ENCODE measurements at regions not wholly inside any gene's neighbourhood (a gene's known extent, or its start where the extent isn't known, plus 50 kb on each side); places are given as distances from the start of the nearest gene placed in this dataset.

GRCh38 chr10:5268743-5269142 lies 72.1 kb downstream of the AKR1C4 start:
- Mint-ChIP-seq H3K4me1 (ENCODE audit: low read depth, unreplicated experiment) (no peaks in the 10 kb centered on the region), H3K9me3 (ENCODE audit: unreplicated experiment) (no peaks in the 10 kb centered on the region), H3K27ac (ENCODE audit: unreplicated experiment) (no peak overlapping the region), H3K4me3 (ENCODE audit: unreplicated experiment) (no peak overlapping the region), H3K36me3 (ENCODE audit: unreplicated experiment) (peaks cover 4% of the 10 kb centered on the region), H3K27me3 (ENCODE audit: unreplicated experiment) (no peaks in the 10 kb centered on the region)
- TF ChIP-seq CTCF (IDR thresholded peaks at IDR 0.05; ENCODE audit: partially characterized antibody, unreplicated experiment), result no peak
- no peak for DNase-seq

GRCh38 chr10:5269791-5270190 lies 73.2 kb downstream of the AKR1C4 start:
- H3K9me3 Mint-ChIP-seq (ENCODE audit: unreplicated experiment), result no peaks in the 10 kb centered on the region
- TF ChIP-seq CTCF (IDR thresholded peaks at IDR 0.05; ENCODE audit: partially characterized antibody, unreplicated experiment), result no peak
- H3K4me3 Mint-ChIP-seq (ENCODE audit: unreplicated experiment), result no peak overlapping the region
- no peak overlapping the region for H3K27ac Mint-ChIP-seq (ENCODE audit: unreplicated experiment)
- no peaks in the 10 kb centered on the region for H3K4me1 Mint-ChIP-seq (ENCODE audit: low read depth, unreplicated experiment)
- no peak for DNase-seq
- peaks cover 4% of the 10 kb centered on the region for H3K36me3 Mint-ChIP-seq (ENCODE audit: unreplicated experiment)
- no peaks in the 10 kb centered on the region for H3K27me3 Mint-ChIP-seq (ENCODE audit: unreplicated experiment)

- no peaks in the 10 kb centered on the region for H3K4me1 Mint-ChIP-seq (ENCODE audit: low read depth, unreplicated experiment)
- no peak overlapping the region for H3K27ac Mint-ChIP-seq (ENCODE audit: unreplicated experiment)
- H3K4me3 Mint-ChIP-seq (ENCODE audit: unreplicated experiment), result no peak overlapping the region
- TF ChIP-seq CTCF (IDR thresholded peaks at IDR 0.05; ENCODE audit: partially characterized antibody, unreplicated experiment), result no peak
- DNase-seq, result no peak
- no peaks in the 10 kb centered on the region for H3K36me3 Mint-ChIP-seq (ENCODE audit: unreplicated experiment)
- H3K9me3 Mint-ChIP-seq (ENCODE audit: unreplicated experiment), result no peaks in the 10 kb centered on the region
- no peaks in the 10 kb centered on the region for H3K27me3 Mint-ChIP-seq (ENCODE audit: unreplicated experiment)
Observed at GRCh38 chr10:5271526-5271925, 74.9 kb downstream of the AKR1C4 start.

GRCh38 chr10:5272065-5272803 lies 75.6 kb downstream of the AKR1C4 start:
- no peak overlapping the region for H3K4me3 Mint-ChIP-seq (ENCODE audit: unreplicated experiment)
- H3K36me3 Mint-ChIP-seq (ENCODE audit: unreplicated experiment), result no peaks in the 10 kb centered on the region
- no peaks in the 10 kb centered on the region for H3K27me3 Mint-ChIP-seq (ENCODE audit: unreplicated experiment)
- H3K4me1 Mint-ChIP-seq (ENCODE audit: low read depth, unreplicated experiment), result no peaks in the 10 kb centered on the region
- H3K27ac Mint-ChIP-seq (ENCODE audit: unreplicated experiment), result no peak overlapping the region
- H3K9me3 Mint-ChIP-seq (ENCODE audit: unreplicated experiment), result no peaks in the 10 kb centered on the region
- TF ChIP-seq CTCF (IDR thresholded peaks at IDR 0.05; ENCODE audit: partially characterized antibody, unreplicated experiment), result no peak
- no peak for DNase-seq

GRCh38 chr10:5274795-5275194 lies 78.2 kb downstream of the AKR1C4 start:
- Mint-ChIP-seq H3K4me1 (ENCODE audit: low read depth, unreplicated experiment) (no peaks in the 10 kb centered on the region), H3K27ac (ENCODE audit: unreplicated experiment) (no peak overlapping the region), H3K4me3 (ENCODE audit: unreplicated experiment) (no peak overlapping the region), H3K27me3 (ENCODE audit: unreplicated experiment) (no peaks in the 10 kb centered on the region), H3K9me3 (ENCODE audit: unreplicated experiment) (no peaks in the 10 kb centered on the region), H3K36me3 (ENCODE audit: unreplicated experiment) (no peaks in the 10 kb centered on the region)
- no peak for DNase-seq
- TF ChIP-seq CTCF (IDR thresholded peaks at IDR 0.05; ENCODE audit: partially characterized antibody, unreplicated experiment), result no peak

All from glutamatergic neuron (in vitro differentiated cells).